Skeletal muscle satellite cell (primary cell): ENCODE measurements at regions not wholly inside any gene's neighbourhood (a gene's known extent, or its start where the extent isn't known, plus 50 kb on each side); places are given as distances from the start of the nearest gene placed in this dataset.

Experiments used
- H3K27me3 ChIP-seq: 2 replicates; pipeline ENCODE4 v1.7.0; 2013; ENCODE audit warnings: low read length; ENCODE audit not compliant: control insufficient read depth, insufficient read depth
- H3K36me3 ChIP-seq: 2 replicates; pipeline ENCODE4 v1.7.0; 2013; ENCODE audit warnings: mild to moderate bottlenecking, control low read depth, low read length; ENCODE audit not compliant: insufficient read depth
- H3K4me1 ChIP-seq: 2 replicates; pipeline ENCODE4 v1.7.0; 2013; ENCODE audit warnings: low read length; ENCODE audit not compliant: control insufficient read depth, insufficient read depth
- H3K4me2 ChIP-seq: 2 replicates; pipeline ENCODE4 v1.7.0; 2013; ENCODE audit warnings: mild to moderate bottlenecking, low read length
- H3K4me3 ChIP-seq: 2 replicates; pipeline ENCODE4 v1.7.0; 2013; ENCODE audit warnings: low read length
- H3K9ac ChIP-seq: 2 replicates; pipeline ENCODE4 v1.7.0; 2013; ENCODE audit warnings: mild to moderate bottlenecking, low read depth, low read length, moderate library complexity
- H3K9me3 ChIP-seq: replicated peaks from 2 replicates; pipeline ENCODE4 v1.7.0; 2013; ENCODE audit warnings: mild to moderate bottlenecking, control low read depth, low read length

GRCh38 chr17:71966459-71967313, 154.1 kb upstream of the SOX9 start:
- H3K36me3 ChIP-seq, result no peaks in the 10 kb centered on the region
- H3K4me2 ChIP-seq, result no peak overlapping the region
- no peak overlapping the region for H3K9ac ChIP-seq
- H3K4me1 ChIP-seq, result peaks cover 10% of the 10 kb centered on the region
- H3K27me3 ChIP-seq, result no peaks in the 10 kb centered on the region
- H3K9me3 ChIP-seq, result no peaks in the 10 kb centered on the region
- no peak overlapping the region for H3K4me3 ChIP-seq

GRCh38 chr17:71969500-71969899, 151.3 kb upstream of the SOX9 start:
- peaks cover 11% of the 10 kb centered on the region for H3K4me1 ChIP-seq
- no peak overlapping the region for H3K9ac ChIP-seq
- H3K36me3 ChIP-seq, result no peaks in the 10 kb centered on the region
- H3K4me3 ChIP-seq, result no peak overlapping the region
- H3K27me3 ChIP-seq, result no peaks in the 10 kb centered on the region
- no peaks in the 10 kb centered on the region for H3K9me3 ChIP-seq
- no peak overlapping the region for H3K4me2 ChIP-seq

GRCh38 chr17:71970312-71970711, 150.5 kb upstream of the SOX9 start:
- Histone ChIP-seq H3K36me3 (no peaks in the 10 kb centered on the region), H3K4me3 (no peak overlapping the region), H3K9ac (no peak overlapping the region), H3K27me3 (no peaks in the 10 kb centered on the region), H3K4me2 (no peak overlapping the region), H3K9me3 (no peaks in the 10 kb centered on the region), H3K4me1 (peaks cover 19% of the 10 kb centered on the region)

GRCh38 chr17:71974051-71974450, 146.8 kb upstream of the SOX9 start:
- no peak overlapping the region for H3K4me2 ChIP-seq
- H3K9me3 ChIP-seq, result no peaks in the 10 kb centered on the region
- H3K36me3 ChIP-seq, result no peaks in the 10 kb centered on the region
- H3K9ac ChIP-seq, result no peak overlapping the region
- no peaks in the 10 kb centered on the region for H3K27me3 ChIP-seq
- H3K4me1 ChIP-seq, result peaks cover 24% of the 10 kb centered on the region
- H3K4me3 ChIP-seq, result no peak overlapping the region

- Histone ChIP-seq H3K9ac (peak overlapping the region; percentile 81), H3K9me3 (no peaks in the 10 kb centered on the region), H3K36me3 (no peaks in the 10 kb centered on the region), H3K4me1 (peaks cover 23% of the 10 kb centered on the region), H3K27me3 (no peaks in the 10 kb centered on the region), H3K4me2 (peak overlapping the region; percentile 84), H3K4me3 (peak overlapping the region; percentile 60)
Measured at GRCh38 chr17:71975331-71975801, 145.5 kb upstream of the SOX9 start.

GRCh38 chr17:71976011-71976649, 144.7 kb upstream of the SOX9 start:
- Histone ChIP-seq H3K9me3 (no peaks in the 10 kb centered on the region), H3K4me3 (peak overlapping the region; percentile 60), H3K36me3 (no peaks in the 10 kb centered on the region), H3K9ac (peak overlapping the region; percentile 81), H3K4me1 (peaks cover 19% of the 10 kb centered on the region), H3K4me2 (peak overlapping the region; percentile 84), H3K27me3 (no peaks in the 10 kb centered on the region)

GRCh38 chr17:71978435-71978834, 142.4 kb upstream of the SOX9 start:
- Histone ChIP-seq H3K9ac (no peak overlapping the region), H3K9me3 (no peaks in the 10 kb centered on the region), H3K4me2 (no peak overlapping the region)

GRCh38 chr17:71980171-71980570, 140.6 kb upstream of the SOX9 start:
- H3K36me3 ChIP-seq, result no peaks in the 10 kb centered on the region
- no peaks in the 10 kb centered on the region for H3K9me3 ChIP-seq
- H3K4me2 ChIP-seq, result no peak overlapping the region
- no peak overlapping the region for H3K9ac ChIP-seq
- peaks cover 11% of the 10 kb centered on the region for H3K4me1 ChIP-seq
- no peaks in the 10 kb centered on the region for H3K27me3 ChIP-seq
- H3K4me3 ChIP-seq, result no peak overlapping the region

More at GRCh38 chr17:71978435-71978834, 142.4 kb upstream of the SOX9 start:
- H3K36me3 ChIP-seq, result no peaks in the 10 kb centered on the region
- peaks cover 19% of the 10 kb centered on the region for H3K4me1 ChIP-seq
- H3K27me3 ChIP-seq, result no peaks in the 10 kb centered on the region
- H3K4me3 ChIP-seq, result no peak overlapping the region

- no peak overlapping the region for H3K9ac ChIP-seq
- H3K27me3 ChIP-seq, result no peaks in the 10 kb centered on the region
- H3K4me1 ChIP-seq, result peaks cover 11% of the 10 kb centered on the region
- H3K4me3 ChIP-seq, result no peak overlapping the region
- no peak overlapping the region for H3K4me2 ChIP-seq
- H3K36me3 ChIP-seq, result no peaks in the 10 kb centered on the region
- H3K9me3 ChIP-seq, result no peaks in the 10 kb centered on the region
Measured at GRCh38 chr17:71983828-71984227, 137.0 kb upstream of the SOX9 start.

GRCh38 chr17:71985111-71986039, 135.4 kb upstream of the SOX9 start:
- no peak overlapping the region for H3K4me2 ChIP-seq
- H3K27me3 ChIP-seq, result no peaks in the 10 kb centered on the region
- H3K36me3 ChIP-seq, result no peaks in the 10 kb centered on the region

GRCh38 chr17:71986886-71987285, 133.9 kb upstream of the SOX9 start:
- no peaks in the 10 kb centered on the region for H3K27me3 ChIP-seq
- no peak overlapping the region for H3K4me3 ChIP-seq
- H3K9ac ChIP-seq, result no peak overlapping the region
- no peak overlapping the region for H3K4me2 ChIP-seq
- H3K9me3 ChIP-seq, result no peaks in the 10 kb centered on the region
- H3K4me1 ChIP-seq, result peaks cover 11% of the 10 kb centered on the region
- H3K36me3 ChIP-seq, result no peaks in the 10 kb centered on the region

More at GRCh38 chr17:71985111-71986039, 135.4 kb upstream of the SOX9 start:
- H3K4me3 ChIP-seq, result no peak overlapping the region
- peaks cover 11% of the 10 kb centered on the region for H3K4me1 ChIP-seq
- H3K9ac ChIP-seq, result no peak overlapping the region
- H3K9me3 ChIP-seq, result no peaks in the 10 kb centered on the region
